ENCODE measurements at regions not wholly inside any gene's neighbourhood (a gene's known extent, or its start where the extent isn't known, plus 50 kb on each side); places are given as distances from the start of the nearest gene placed in this dataset.
A peak's percentile ranks its signal among the peaks of the same experiment; 100 is the strongest.

- DNase-seq, result peak; percentile 43
Observed at GRCh38 chr12:75660805-75661404, 149.5 kb upstream of the KRR1 start.

DNA sequence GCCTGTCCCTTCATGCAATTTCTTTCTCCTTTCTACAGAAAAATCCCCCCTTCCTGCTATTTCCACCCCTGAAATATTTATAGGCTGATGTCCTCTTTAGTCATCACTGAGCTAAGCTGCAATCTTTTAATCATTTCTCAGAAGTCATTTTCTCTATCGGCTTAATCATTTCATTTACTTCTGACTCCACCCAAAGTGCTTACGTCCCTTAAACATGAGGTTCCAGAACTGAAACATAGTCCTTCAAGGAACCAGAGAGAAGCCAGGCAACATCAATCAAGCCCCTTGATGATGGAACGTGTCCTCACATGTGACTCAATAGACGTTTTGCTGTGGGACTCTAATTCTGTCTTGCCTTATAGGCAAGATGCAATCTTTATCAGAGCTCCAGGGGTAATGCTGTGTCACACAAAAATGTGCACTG lies 148.7 kb upstream of the KRR1 start:
- DNase-seq, result peak; percentile 29

DNA sequence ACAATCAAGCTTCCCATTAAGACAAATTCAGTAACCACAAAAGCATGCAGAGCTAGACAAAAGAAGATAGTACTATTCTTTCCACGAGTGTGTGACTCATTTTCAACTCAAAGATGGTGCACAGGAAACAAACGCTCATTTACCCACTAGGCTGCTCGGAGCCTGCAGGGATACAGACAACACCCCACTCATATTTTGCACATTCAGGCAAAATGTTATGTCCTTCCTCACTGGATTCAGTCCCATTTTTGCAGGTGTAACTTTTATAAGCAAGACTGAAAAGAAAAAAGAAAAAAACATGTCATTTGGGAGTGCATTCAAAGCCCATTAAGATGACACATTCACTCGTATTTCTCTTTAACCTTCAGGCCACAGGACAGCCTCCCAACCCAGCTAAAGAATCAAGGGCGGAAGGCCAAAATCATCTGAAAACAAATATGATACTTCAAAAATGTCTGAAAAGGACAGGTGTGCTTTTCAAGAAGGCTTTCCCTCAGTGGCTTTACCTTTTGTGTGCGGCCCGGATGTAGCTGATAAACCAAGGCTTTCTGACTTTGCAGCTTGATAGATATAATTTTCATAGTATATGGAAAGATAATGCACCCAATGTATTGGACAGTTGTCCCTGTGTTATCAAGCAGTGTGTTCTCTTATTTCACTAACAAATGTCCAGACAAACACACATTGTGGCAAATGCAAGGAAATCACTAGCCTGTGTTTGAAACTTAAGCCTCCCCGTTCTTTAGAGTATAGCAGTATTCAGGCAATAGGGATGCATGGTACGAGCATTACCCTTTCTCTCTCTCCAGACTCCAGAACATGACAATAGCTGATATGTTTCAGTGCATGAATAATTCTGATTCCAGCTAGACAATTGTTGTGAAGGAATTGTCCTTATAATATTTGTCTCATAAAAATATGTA lies 147.8 kb upstream of the KRR1 start:
- DNase-seq, result peak; percentile 89

DNA sequence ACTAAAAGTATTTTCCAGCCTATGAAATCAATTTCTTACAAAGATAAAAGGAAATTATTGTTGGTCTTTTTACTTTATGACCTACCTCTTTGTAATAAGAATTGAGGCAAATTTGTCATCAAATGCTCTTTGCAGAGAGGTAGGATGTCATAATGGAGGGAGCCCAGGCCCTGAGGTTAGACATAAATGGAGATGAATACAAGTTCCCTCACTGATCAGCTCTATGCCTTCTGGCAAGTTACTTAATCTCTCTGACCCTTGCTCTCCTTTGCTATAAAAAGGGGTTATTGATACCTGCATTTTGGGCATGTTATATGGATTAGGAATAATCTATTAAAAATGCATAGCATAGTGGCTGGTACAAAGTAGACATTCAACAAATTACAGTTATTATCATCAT lies 146.9 kb upstream of the KRR1 start:
- no peak for DNase-seq

GRCh38 chr12:75657831-75658230 lies 146.4 kb upstream of the KRR1 start:
- DNase-seq, result peak; percentile 32

DNA sequence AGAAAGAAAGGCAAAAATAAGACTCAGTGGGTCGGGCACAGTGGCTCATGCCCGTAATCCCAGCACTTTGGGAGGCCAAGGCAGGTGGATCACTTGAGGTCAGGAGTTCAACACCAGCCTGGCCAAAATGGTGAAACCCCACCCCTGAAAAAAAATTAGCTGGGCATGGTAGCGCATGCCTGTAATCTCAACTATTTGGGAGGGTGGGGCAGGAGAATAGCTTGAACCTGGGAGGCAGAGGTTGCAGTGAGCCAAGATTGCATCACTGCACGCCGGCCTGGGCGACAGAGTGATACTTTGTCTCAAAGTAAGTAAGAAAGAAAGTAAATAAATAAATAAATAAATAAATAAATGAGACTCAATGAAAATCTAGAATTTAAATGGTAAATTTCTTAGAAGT lies 145.9 kb upstream of the KRR1 start:
- DNase-seq, result peak; percentile 81

GRCh38 chr12:75656648-75657047 lies 145.2 kb upstream of the KRR1 start:
- DNase-seq, result peak; percentile 99

DNA sequence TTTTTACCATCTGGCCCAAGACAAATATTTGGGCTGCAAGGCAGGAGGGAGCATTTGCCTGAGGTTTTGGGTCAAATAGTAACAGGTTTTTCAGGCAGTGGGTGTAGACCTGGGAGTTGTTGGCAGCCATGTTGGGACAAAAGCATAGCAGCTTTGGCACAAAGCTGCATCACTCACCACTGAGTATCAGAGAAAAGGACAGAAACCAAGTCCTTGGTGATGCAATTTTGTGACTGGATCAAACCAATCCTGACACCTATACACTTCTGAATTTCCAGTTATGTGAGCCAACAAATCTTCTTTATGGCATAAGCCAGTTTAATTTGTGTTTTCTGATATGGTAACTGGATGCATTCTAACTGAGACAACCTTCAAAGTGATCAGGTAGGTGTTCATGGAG lies 144.8 kb upstream of the KRR1 start:
- no peak for DNase-seq

- no peak for DNase-seq
Observed at GRCh38 chr12:75655315-75655806, 144.0 kb upstream of the KRR1 start.

DNA sequence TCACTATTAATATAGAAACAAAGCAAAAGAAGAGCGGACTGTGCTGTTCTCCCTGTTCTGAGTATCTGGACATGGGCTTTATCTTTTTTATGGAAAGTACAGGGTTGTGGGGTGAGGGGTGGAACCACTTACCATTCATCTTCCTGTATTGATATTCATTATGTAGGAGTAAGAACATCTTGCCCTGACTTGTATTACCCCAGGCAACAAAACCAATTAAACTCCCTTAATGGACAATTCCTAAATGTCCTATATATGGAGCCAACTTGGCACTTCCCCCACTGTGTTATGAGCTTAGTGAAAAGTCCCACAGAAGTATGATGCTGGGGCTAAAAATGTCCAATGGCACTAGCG lies 139.9 kb upstream of the KRR1 start:
- no peak for DNase-seq

GRCh38 chr12:75650595-75651341 lies 139.4 kb upstream of the KRR1 start:
- peak; percentile 36 for DNase-seq

DNA sequence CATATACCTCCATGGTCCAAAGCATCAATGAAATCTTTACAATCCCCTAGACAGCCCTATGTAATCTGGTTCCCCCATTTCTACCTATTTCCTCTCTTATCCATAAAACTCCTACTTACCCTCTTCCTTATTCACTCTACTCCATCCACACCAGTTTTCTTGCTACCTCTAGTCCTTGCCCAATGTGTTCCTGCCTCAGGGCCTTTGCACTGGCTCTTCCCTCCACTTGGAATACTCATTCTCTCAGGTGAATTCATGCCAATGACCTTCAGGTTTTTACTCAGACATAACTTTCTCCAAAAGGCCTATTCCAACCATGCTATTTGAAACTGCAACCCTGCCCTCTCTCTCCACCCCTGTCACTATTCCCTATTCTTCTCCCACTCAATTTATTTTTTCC lies 138.7 kb upstream of the KRR1 start:
- no peak for DNase-seq

- DNase-seq, result no peak
Observed at GRCh38 chr12:75648856-75649255, 137.4 kb upstream of the KRR1 start.

- no peak for DNase-seq
Observed at GRCh38 chr12:75646329-75647210, 135.2 kb upstream of the KRR1 start.

GRCh38 chr12:75644472-75645072 lies 133.2 kb upstream of the KRR1 start:
- no peak for DNase-seq

DNA sequence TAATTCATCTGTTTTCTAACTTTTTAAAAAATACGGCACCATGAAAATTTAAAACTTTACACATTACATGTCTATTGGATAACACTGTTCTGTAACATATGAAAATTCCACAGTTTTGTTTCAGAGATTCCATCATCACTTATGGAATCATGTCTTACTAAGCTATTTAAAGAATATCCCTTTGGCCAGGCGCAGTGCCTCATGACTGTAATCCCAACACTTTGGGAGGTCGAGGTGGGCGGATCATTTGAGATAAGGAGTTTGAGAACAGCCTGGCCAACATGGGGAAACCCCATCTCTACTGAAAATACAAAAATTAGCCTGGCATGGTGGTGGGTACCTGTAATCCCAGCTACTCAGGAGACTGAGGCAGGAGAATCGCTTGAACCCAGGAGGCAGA lies 131.7 kb upstream of the KRR1 start:
- DNase-seq, result peak; percentile 63

GRCh38 chr12:75642226-75642625 lies 130.8 kb upstream of the KRR1 start:
- no peak for DNase-seq

GRCh38 chr12:75641031-75641780 lies 129.8 kb upstream of the KRR1 start:
- DNase-seq, result peak; percentile 79

- DNase-seq, result no peak
Observed at GRCh38 chr12:75638792-75639191, 127.4 kb upstream of the KRR1 start.

GRCh38 chr12:75636607-75637006 lies 125.2 kb upstream of the KRR1 start:
- DNase-seq, result no peak
